HG02588 (cell line): ENCODE measurements at regions not wholly inside any gene's neighbourhood (a gene's known extent, or its start where the extent isn't known, plus 50 kb on each side); places are given as distances from the start of the nearest gene placed in this dataset.
"Not testable (repeated sequence)": the region's sequence is repeated elsewhere in the genome, so short reads cannot be mapped to it uniquely, and the experiment has no call there.

Experiments used
- ATAC-seq: cut with Tn5 transposase; IDR thresholded peaks from one replicate; pipeline ENCODE4 v1.9.1; 2021; ENCODE audit warnings: mild to moderate bottlenecking, moderate library complexity; ENCODE audit not compliant: unreplicated experiment

- no peak for ATAC-seq
Measured at GRCh38 chr4:94011190-94011589, 182.6 kb downstream of the ATOH1 start.

- no peak for ATAC-seq
Measured at GRCh38 chr4:94014484-94015136, 186.1 kb downstream of the ATOH1 start.

- ATAC-seq: no peak
Measured at GRCh38 chr4:94015956-94016355, 187.4 kb downstream of the ATOH1 start.

- ATAC-seq: no peak
Measured at GRCh38 chr4:94032754-94033153, 174.9 kb upstream of the SMARCAD1 start.

GRCh38 chr4:94036964-94037363 is 170.7 kb upstream of the SMARCAD1 start:
- ATAC-seq: no peak

- no peak for ATAC-seq
Measured at GRCh38 chr4:94038195-94038594, 169.5 kb upstream of the SMARCAD1 start.

GRCh38 chr4:94039226-94039625 is 168.4 kb upstream of the SMARCAD1 start:
- ATAC-seq: no peak

GRCh38 chr4:94044471-94044870 is 163.2 kb upstream of the SMARCAD1 start:
- not testable (repeated sequence) for ATAC-seq

- ATAC-seq: no peak
Measured at GRCh38 chr4:94063084-94063483, 144.6 kb upstream of the SMARCAD1 start.

GRCh38 chr4:94068753-94069719 is 138.6 kb upstream of the SMARCAD1 start:
- ATAC-seq: no peak

GRCh38 chr4:94076498-94076897 is 131.2 kb upstream of the SMARCAD1 start:
- no peak for ATAC-seq

GRCh38 chr4:94084155-94084554 is 123.5 kb upstream of the SMARCAD1 start:
- ATAC-seq: no peak

GRCh38 chr4:94099141-94099540 is 108.5 kb upstream of the SMARCAD1 start:
- ATAC-seq: not testable (repeated sequence)

- no peak for ATAC-seq
Measured at GRCh38 chr4:94112644-94113043, 95.0 kb upstream of the SMARCAD1 start.

- ATAC-seq: no peak
Measured at GRCh38 chr4:94115687-94116086, 92.0 kb upstream of the SMARCAD1 start.

- no peak for ATAC-seq
Measured at GRCh38 chr4:94116842-94117241, 90.8 kb upstream of the SMARCAD1 start.

GRCh38 chr4:94126669-94127068 is 81.0 kb upstream of the SMARCAD1 start:
- no peak for ATAC-seq

GRCh38 chr4:94127707-94128328 is 79.8 kb upstream of the SMARCAD1 start:
- ATAC-seq: peak; percentile 59

- ATAC-seq: no peak
Measured at GRCh38 chr4:94131212-94131611, 76.5 kb upstream of the SMARCAD1 start.

GRCh38 chr4:94135701-94136100 is 72.0 kb upstream of the SMARCAD1 start:
- no peak for ATAC-seq

GRCh38 chr4:94139931-94140612 is 67.6 kb upstream of the SMARCAD1 start:
- no peak for ATAC-seq
